Neural crest cell (in vitro differentiated cells): ENCODE measurements at regions not wholly inside any gene's neighbourhood (a gene's known extent, or its start where the extent isn't known, plus 50 kb on each side); places are given as distances from the start of the nearest gene placed in this dataset.

Source experiments
- DNase-seq: peaks from one replicate; pipeline ENCODE4 v3.0.0; 2021; ENCODE audit warnings: low read depth, mixed read lengths, low spot score
- H3K27ac Mint-ChIP-seq: one replicate; pipeline ENCODE4 v1.8.0; 2021; ENCODE audit warnings: mild to moderate bottlenecking, mixed read lengths; ENCODE audit not compliant: unreplicated experiment
- H3K27me3 Mint-ChIP-seq: 2 replicates; pipeline ENCODE4 v1.8.0; 2021; ENCODE audit warnings: low read depth, mild to moderate bottlenecking, mixed read lengths
- H3K36me3 Mint-ChIP-seq: 2 replicates; pipeline ENCODE4 v1.8.0; 2021; ENCODE audit warnings: low read depth, mild to moderate bottlenecking, mixed read lengths
- H3K4me1 Mint-ChIP-seq: 2 replicates; pipeline ENCODE4 v1.8.0; 2021; ENCODE audit warnings: mixed read lengths
- H3K4me3 Mint-ChIP-seq: one replicate; pipeline ENCODE4 v1.8.0; 2021; ENCODE audit warnings: mild to moderate bottlenecking, mixed read lengths
- H3K9me3 Mint-ChIP-seq: 2 replicates; pipeline ENCODE4 v1.8.0; 2021; ENCODE audit warnings: mixed read lengths
- CTCF ChIP-seq: fragments of 200-600 bp; sonication (generic); conservative IDR thresholded peaks from 2 replicates; pipeline ENCODE4 v1.5.0; 2021; ENCODE audit warnings: antibody characterized with exemption, mild to moderate bottlenecking

DNA sequence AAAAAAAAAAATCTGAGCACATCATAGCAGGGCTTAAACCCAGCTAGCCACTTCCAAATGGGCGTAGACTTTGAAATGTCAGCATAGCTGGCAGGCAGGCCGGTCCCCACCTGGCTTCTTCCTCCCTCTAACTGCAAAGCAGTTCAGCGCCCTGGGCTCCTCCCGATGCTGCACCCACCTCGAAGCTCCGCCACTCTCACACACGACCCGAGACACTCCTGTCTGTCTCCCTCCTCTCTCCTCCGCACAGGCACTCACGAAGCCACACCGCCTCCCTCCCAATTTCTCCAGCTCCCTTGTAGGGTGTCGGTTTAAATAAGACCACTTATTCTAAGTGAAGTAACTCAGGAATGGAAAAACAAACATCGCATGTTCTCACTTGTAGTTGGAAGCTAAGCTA, 301.3 kb downstream of the NPHP4 start:
- H3K36me3 Mint-ChIP-seq, result no peaks in the 10 kb centered on the region
- DNase-seq, result no peak
- TF ChIP-seq CTCF, result no peak
- H3K27me3 Mint-ChIP-seq, result no peaks in the 10 kb centered on the region
- peaks cover 11% of the 10 kb centered on the region for H3K4me1 Mint-ChIP-seq
- no peak overlapping the region for H3K27ac Mint-ChIP-seq
- H3K9me3 Mint-ChIP-seq, result peaks cover 3% of the 10 kb centered on the region
- no peak overlapping the region for H3K4me3 Mint-ChIP-seq

DNA sequence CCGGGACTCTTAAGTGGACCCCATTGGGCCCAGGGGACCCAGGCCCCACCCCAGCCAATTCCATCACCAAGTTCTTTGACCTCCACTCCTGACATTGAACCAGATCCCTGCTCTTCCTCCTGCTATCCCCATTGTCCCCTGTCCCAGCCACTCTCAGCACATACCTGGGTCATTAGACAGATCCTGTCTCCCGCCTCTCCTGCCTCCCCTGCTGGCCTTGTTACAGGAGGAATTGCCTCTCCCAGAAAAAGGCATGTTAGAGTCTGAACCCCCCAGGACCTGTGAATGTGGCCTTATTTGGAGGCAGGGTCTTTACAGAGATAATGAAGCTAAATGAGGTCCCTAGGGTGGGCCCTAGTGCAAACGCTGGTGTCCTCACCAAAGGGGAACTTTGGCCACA, 301.9 kb downstream of the NPHP4 start:
- no peaks in the 10 kb centered on the region for H3K27me3 Mint-ChIP-seq
- TF ChIP-seq CTCF, result no peak
- H3K27ac Mint-ChIP-seq, result no peak overlapping the region
- no peaks in the 10 kb centered on the region for H3K36me3 Mint-ChIP-seq
- H3K4me3 Mint-ChIP-seq, result no peak overlapping the region
- peaks cover 3% of the 10 kb centered on the region for H3K9me3 Mint-ChIP-seq
- peaks cover 11% of the 10 kb centered on the region for H3K4me1 Mint-ChIP-seq
- no peak for DNase-seq

DNA sequence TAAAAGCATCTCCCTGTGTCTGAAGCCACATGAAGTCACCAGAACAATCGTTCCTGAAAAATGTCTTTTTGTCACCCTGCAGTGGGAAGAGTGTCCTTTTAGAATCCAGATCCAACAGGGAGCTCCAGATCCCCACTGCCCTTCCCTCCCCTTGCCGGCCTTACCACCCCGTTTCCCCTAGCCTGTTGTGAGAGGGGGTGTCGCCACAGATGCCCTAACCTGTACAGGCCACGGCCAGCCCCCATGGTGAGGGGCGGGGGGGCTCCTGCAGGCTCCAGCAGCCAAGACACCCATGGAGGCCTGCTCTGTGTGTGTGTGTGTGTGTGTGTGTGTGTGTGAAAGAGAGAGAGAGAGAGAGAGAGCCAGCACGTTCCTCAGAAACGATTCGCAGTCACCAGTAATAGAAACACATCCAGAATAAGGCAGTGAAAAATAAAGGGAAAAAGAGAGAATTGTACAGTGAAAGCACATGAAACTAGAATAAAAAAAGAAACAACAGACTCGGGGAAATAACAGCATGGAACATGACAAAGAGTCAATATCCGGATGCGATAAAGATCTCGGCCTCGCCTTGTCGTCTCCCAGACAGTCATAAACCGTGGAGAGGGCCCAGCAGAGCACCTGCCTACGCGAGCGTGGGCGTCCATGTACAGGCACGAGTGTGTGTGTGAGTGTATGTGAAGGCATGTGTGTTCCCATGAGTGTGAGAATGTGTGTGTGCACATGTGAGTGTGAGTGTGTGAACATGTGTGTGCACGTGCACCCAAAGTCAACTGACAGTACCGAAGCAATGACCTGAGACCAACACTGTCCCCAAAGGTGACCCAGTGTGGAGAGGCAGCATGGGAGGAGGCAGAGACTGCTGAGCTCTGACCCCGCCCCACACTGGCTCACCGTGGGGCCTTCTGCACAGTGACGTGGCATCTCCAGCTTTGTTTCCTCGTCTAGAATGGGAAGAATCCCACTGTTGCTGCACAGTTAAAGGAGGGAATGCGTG, 303.8 kb downstream of the NPHP4 start:
- TF ChIP-seq CTCF, result no peak
- H3K4me1 Mint-ChIP-seq, result peaks cover 5% of the 10 kb centered on the region
- no peak overlapping the region for H3K4me3 Mint-ChIP-seq
- H3K27ac Mint-ChIP-seq, result no peak overlapping the region
- H3K36me3 Mint-ChIP-seq, result no peaks in the 10 kb centered on the region
- no peak for DNase-seq
- H3K27me3 Mint-ChIP-seq, result no peaks in the 10 kb centered on the region
- peaks cover 3% of the 10 kb centered on the region for H3K9me3 Mint-ChIP-seq

DNA sequence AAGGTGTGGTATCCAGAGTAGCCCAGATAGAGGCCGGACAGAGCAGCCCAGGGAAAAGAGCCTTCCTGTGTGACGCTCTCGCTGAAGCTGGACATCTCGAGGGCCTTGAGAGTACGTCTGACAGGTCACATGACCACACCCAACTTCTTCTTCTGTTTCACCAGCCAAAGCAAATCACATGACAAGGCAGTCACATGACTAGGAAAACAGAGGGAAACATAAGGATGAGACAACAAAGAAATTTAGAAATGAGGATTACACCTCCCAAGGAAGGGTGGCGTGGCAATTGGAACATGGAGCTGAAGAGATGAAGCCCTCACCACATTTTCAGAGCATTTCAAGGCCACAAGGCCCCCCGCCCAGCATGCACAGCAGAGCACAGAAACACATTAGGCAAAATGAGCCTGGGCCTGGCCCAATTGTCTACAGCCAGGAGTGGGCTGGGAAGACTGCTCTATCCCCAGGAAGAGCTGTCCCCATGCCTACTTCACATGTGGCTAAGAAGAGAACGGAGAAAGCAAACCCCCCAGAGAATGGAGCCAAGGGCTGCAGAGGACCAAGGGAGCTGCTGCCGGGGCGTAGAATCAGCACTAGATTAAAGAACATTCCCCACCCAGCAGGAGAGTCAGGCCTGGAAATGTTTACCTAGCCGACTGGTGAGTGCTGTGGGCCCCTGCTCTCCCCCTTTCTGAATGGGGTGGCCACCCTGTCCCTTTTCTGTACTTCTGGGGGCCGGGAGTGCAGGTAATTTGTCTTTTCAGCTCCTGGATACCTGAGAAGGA, 305.1 kb downstream of the NPHP4 start:
- no peaks in the 10 kb centered on the region for H3K4me1 Mint-ChIP-seq
- peaks cover 3% of the 10 kb centered on the region for H3K9me3 Mint-ChIP-seq
- no peaks in the 10 kb centered on the region for H3K36me3 Mint-ChIP-seq
- no peak for DNase-seq
- H3K27me3 Mint-ChIP-seq, result no peaks in the 10 kb centered on the region
- H3K27ac Mint-ChIP-seq, result no peak overlapping the region
- no peak for TF ChIP-seq CTCF
- no peak overlapping the region for H3K4me3 Mint-ChIP-seq

GRCh38 chr1:5686195-5686594, 306.0 kb downstream of the NPHP4 start:
- TF ChIP-seq CTCF, result no peak
- Mint-ChIP-seq H3K4me3 (no peak overlapping the region), H3K27ac (no peak overlapping the region), H3K36me3 (no peaks in the 10 kb centered on the region), H3K9me3 (peaks cover 3% of the 10 kb centered on the region), H3K4me1 (no peaks in the 10 kb centered on the region), H3K27me3 (no peaks in the 10 kb centered on the region)
- DNase-seq, result no peak
